Esophagus muscularis mucosa (tissue), 4 donors: ENCODE measurements at regions not wholly inside any gene's neighbourhood (a gene's known extent, or its start where the extent isn't known, plus 50 kb on each side); places are given as distances from the start of the nearest gene placed in this dataset.
"Not testable (repeated sequence)": the region's sequence is repeated elsewhere in the genome, so short reads cannot be mapped to it uniquely, and the experiment has no call there.

Experiments used
- DNase-seq: peaks from one replicate; pipeline ENCODE4 v3.0.0-alpha.2; 2017; ENCODE audit errors: extremely low spot score
- H3K27ac ChIP-seq, 4 donors: fragments of 200-600 bp; sonication (generic); replicated peaks in 1 of 4; 1 replicate in 3 of 4; 2 replicates in 1 of 4; pipeline ENCODE4 v1.5.1; 2016 to 2019; ENCODE audit warnings: mild to moderate bottlenecking in 1 of 4
- H3K27me3 ChIP-seq, 4 donors: fragments of 200-600 bp; sonication (generic); one replicate each; pipeline versions ENCODE4 v1.5.1 to v1.6.0; 2016 to 2019
- H3K36me3 ChIP-seq, 4 donors: fragments of 200-600 bp; sonication (generic); one replicate each; pipeline ENCODE4 v1.5.1; 2016 to 2019
- H3K4me1 ChIP-seq, 4 donors: fragments of 200-600 bp; sonication (generic); one replicate each; pipeline ENCODE4 v1.5.1; 2016 to 2019
- H3K4me3 ChIP-seq, 4 donors: fragments of 200-600 bp; sonication (generic); 1 replicate in 2 of 4; 2 replicates in 2 of 4; pipeline ENCODE4 v1.5.1; 2016 to 2019; ENCODE audit warnings: mild to moderate bottlenecking in 4 of 4, moderate library complexity in 1 of 4
- H3K9me3 ChIP-seq, 4 donors: fragments of 200-600 bp; sonication (generic); 1 replicate in 3 of 4; 2 replicates in 1 of 4; pipeline ENCODE4 v1.5.1; 2016 to 2019
- CTCF ChIP-seq, 3 experiments: fragments of 200-600 bp in 2 of 3; fragments of 450-650 bp in 1 of 3; sonication (generic) in 2 of 3; IDR thresholded peaks; one replicate each; pipeline ENCODE4 v1.5.1; 2017 to 2019; ENCODE audit warnings: antibody characterized with exemption in 3 of 3, mild to moderate bottlenecking in 2 of 3, moderate library complexity in 1 of 3
- EP300 ChIP-seq: sonication (generic); formaldehyde crosslinking; IDR thresholded peaks from one replicate; pipeline ENCODE4 v1.6.1; 2017; ENCODE audit warnings: antibody characterized with exemption
- POLR2A ChIP-seq: fragments of 450-650 bp; IDR thresholded peaks from one replicate; pipeline ENCODE4 v1.6.1; 2017; ENCODE audit warnings: antibody characterized with exemption, moderate library complexity, mild to moderate bottlenecking, low read depth
- POLR2AphosphoS5 ChIP-seq, 2 donors: sonication (generic); formaldehyde crosslinking; IDR thresholded peaks; one replicate each; pipeline ENCODE4 v1.6.1; 2017; ENCODE audit warnings: antibody characterized with exemption in 2 of 2
- WGBS: methylation state at CpG from one replicate; pipeline ENCODE4 v1.1.5; 2018; 5-methylcytosine and 5-hydroxymethylcytosine counted together
- intact Hi-C: fragments of 100-400 bp; cut with DNase I; formaldehyde crosslinking; loops from one replicate; pipeline ENCODE4 v1.15.1; 2023

- Histone ChIP-seq H3K36me3 (no peaks in the 10 kb centered on the region), H3K9me3 (no peaks in the 10 kb centered on the region), H3K4me1 (no peaks in the 10 kb centered on the region), H3K27ac (no peak overlapping the region), H3K4me3 (no peak overlapping the region), H3K27me3 (peaks cover 0 to 12% (median 0%) of the 10 kb centered on the region in 4 donors)
- TF ChIP-seq EP300, result no peak
- no peak for TF ChIP-seq POLR2A
- TF ChIP-seq POLR2AphosphoS5 (IDR thresholded peaks at IDR 0.05), result no peak
- TF ChIP-seq CTCF (IDR thresholded peaks at IDR 0.05), result no peak
- intact Hi-C loops, result no loop called here
- DNase-seq, result no peak
Observed at GRCh38 chr9:79433703-79434102, 138.1 kb upstream of the TLE4 start.

- H3K27me3 ChIP-seq, result peaks cover 0 to 21% (median 0%) of the 10 kb centered on the region in 4 donors
- H3K4me3 ChIP-seq, DNase-seq, H3K36me3 ChIP-seq, intact Hi-C loops, H3K4me1 ChIP-seq, H3K27ac ChIP-seq, H3K9me3 ChIP-seq: not testable (repeated sequence)
- 20% methylated on average over 2 of the region's 19 CpGs for WGBS
Observed at GRCh38 chr9:79439221-79439620, 132.5 kb upstream of the TLE4 start.

- H3K27me3 ChIP-seq, result no peaks in the 10 kb centered on the region
- WGBS, result 50% methylated on average over 4 of the region's 4 CpGs
- no peak for TF ChIP-seq POLR2A
- TF ChIP-seq POLR2AphosphoS5 (IDR thresholded peaks at IDR 0.05), result no peak
- no peak for TF ChIP-seq EP300
- TF ChIP-seq CTCF (IDR thresholded peaks at IDR 0.05), result no peak
Observed at GRCh38 chr9:79446523-79447307, 125.0 kb upstream of the TLE4 start.

GRCh38 chr9:79447308-79447605 is 124.5 kb upstream of the TLE4 start:
- WGBS, result 97% methylated on average over 3 of the region's 3 CpGs

More at GRCh38 chr9:79446523-79447307, 125.0 kb upstream of the TLE4 start:
- Histone ChIP-seq H3K27ac (no peak overlapping the region), H3K36me3 (no peaks in the 10 kb centered on the region), H3K4me3 (no peak overlapping the region), H3K4me1 (no peaks in the 10 kb centered on the region), H3K9me3 (peaks cover 0 to under 1% (median 0%) of the 10 kb centered on the region in 4 donors)
- intact Hi-C loops, result no loop called here
- no peak for DNase-seq

GRCh38 chr9:79447762-79448161 is 124.0 kb upstream of the TLE4 start:
- Histone ChIP-seq H3K9me3 (peaks cover 0 to 7% (median 3%) of the 10 kb centered on the region in 4 donors), H3K4me1 (no peaks in the 10 kb centered on the region), H3K27me3 (no peaks in the 10 kb centered on the region), H3K4me3 (no peak overlapping the region), H3K27ac (no peak overlapping the region), H3K36me3 (no peaks in the 10 kb centered on the region)
- intact Hi-C loops, result no loop called here
- WGBS, result 68% methylated on average over 5 of the region's 5 CpGs
- no peak for DNase-seq
- TF ChIP-seq POLR2A (no peak), CTCF (IDR thresholded peaks at IDR 0.05) (no peak)

More at GRCh38 chr9:79447308-79447605, 124.5 kb upstream of the TLE4 start:
- Histone ChIP-seq H3K4me3 (no peak overlapping the region), H3K9me3 (peaks cover 0 to 5% (median 2%) of the 10 kb centered on the region in 4 donors), H3K36me3 (no peaks in the 10 kb centered on the region), H3K4me1 (no peaks in the 10 kb centered on the region), H3K27me3 (no peaks in the 10 kb centered on the region), H3K27ac (no peak overlapping the region)
- no peak for TF ChIP-seq POLR2A
- no peak for TF ChIP-seq CTCF (IDR thresholded peaks at IDR 0.05)
- TF ChIP-seq POLR2AphosphoS5 (IDR thresholded peaks at IDR 0.05), result no peak
- TF ChIP-seq EP300, result no peak
- intact Hi-C loops, result no loop called here
- DNase-seq, result no peak
